SW480 (cell line): ENCODE measurements at regions not wholly inside any gene's neighbourhood (a gene's known extent, or its start where the extent isn't known, plus 50 kb on each side); places are given as distances from the start of the nearest gene placed in this dataset.

Source experiments
- DNase-seq: peaks from one replicate; pipeline ENCODE4 v3.0.0-alpha.2; 2016; ENCODE audit warnings: low spot score

- no peak for DNase-seq
These were observed 410.3 kb upstream of the RASGEF1B start for GRCh38 chr4:81881855-81882621.

- DNase-seq = peak; percentile 2
These were observed 404.4 kb upstream of the RASGEF1B start for GRCh38 chr4:81876106-81876505.

GRCh38 chr4:81874661-81875515 lies 403.2 kb upstream of the RASGEF1B start:
- no peak for DNase-seq

- peak; percentile 37 for DNase-seq
These were observed 398.6 kb upstream of the RASGEF1B start for GRCh38 chr4:81870275-81870674.

GRCh38 chr4:81860111-81860510 lies 388.4 kb upstream of the RASGEF1B start:
- DNase-seq = no peak

- DNase-seq = no peak
These were observed 382.7 kb upstream of the RASGEF1B start for GRCh38 chr4:81854406-81854805.

- DNase-seq = no peak
These were observed 380.5 kb upstream of the RASGEF1B start for GRCh38 chr4:81852031-81852715.

- DNase-seq = no peak
These were observed 379.0 kb upstream of the RASGEF1B start for GRCh38 chr4:81850701-81851100.

GRCh38 chr4:81845761-81846160 lies 374.1 kb upstream of the RASGEF1B start:
- DNase-seq = no peak

GRCh38 chr4:81845273-81845672 lies 373.6 kb upstream of the RASGEF1B start:
- DNase-seq = no peak

- DNase-seq = peak; percentile 76
These were observed 373.0 kb upstream of the RASGEF1B start for GRCh38 chr4:81844717-81845116.

GRCh38 chr4:81839347-81840042 lies 367.8 kb upstream of the RASGEF1B start:
- DNase-seq = no peak

GRCh38 chr4:81838586-81838985 lies 366.9 kb upstream of the RASGEF1B start:
- no peak for DNase-seq

- no peak for DNase-seq
These were observed 365.0 kb upstream of the RASGEF1B start for GRCh38 chr4:81836716-81837115.

- DNase-seq = no peak
These were observed 361.9 kb upstream of the RASGEF1B start for GRCh38 chr4:81833576-81833975.

GRCh38 chr4:81828991-81829390 lies 357.3 kb upstream of the RASGEF1B start:
- no peak for DNase-seq

GRCh38 chr4:81827577-81828202 lies 356.0 kb upstream of the RASGEF1B start:
- no peak for DNase-seq

GRCh38 chr4:81826817-81827424 lies 355.2 kb upstream of the RASGEF1B start:
- no peak for DNase-seq

GRCh38 chr4:81826335-81826734 lies 354.6 kb upstream of the RASGEF1B start:
- DNase-seq = no peak

GRCh38 chr4:81818385-81818920 lies 346.7 kb upstream of the RASGEF1B start:
- no peak for DNase-seq
